Prostate gland (tissue), 2 donors: ENCODE measurements at regions not wholly inside any gene's neighbourhood (a gene's known extent, or its start where the extent isn't known, plus 50 kb on each side); places are given as distances from the start of the nearest gene placed in this dataset.

Experiments
- CTCF ChIP-seq, 4 experiments: fragments of 200-600 bp in 2 of 4; fragments of 450-650 bp in 2 of 4; sonication (generic) in 2 of 4; IDR thresholded peaks; 1 replicate in 3 of 4; 2 replicates in 1 of 4; pipeline ENCODE4 v1.5.1; 2016 to 2019; ENCODE audit warnings: antibody characterized with exemption in 4 of 4, mild to moderate bottlenecking in 2 of 4, moderate library complexity in 2 of 4
- POLR2A ChIP-seq: fragments of 450-650 bp; IDR thresholded peaks from one replicate; pipeline ENCODE4 v1.6.1; 2016; ENCODE audit warnings: antibody characterized with exemption, mild to moderate bottlenecking
- POLR2AphosphoS5 ChIP-seq: sonication (generic); formaldehyde crosslinking; IDR thresholded peaks from one replicate; pipeline ENCODE4 v1.6.1; 2017; ENCODE audit warnings: antibody characterized with exemption

GRCh38 chr5:93209476-93209875, 371.5 kb downstream of the NR2F1-AS1 start:
- no peak for TF ChIP-seq CTCF (IDR thresholded peaks at IDR 0.05)
- TF ChIP-seq POLR2AphosphoS5, result no peak
- no peak for TF ChIP-seq POLR2A
